ENCODE measurements at regions not wholly inside any gene's neighbourhood (a gene's known extent, or its start where the extent isn't known, plus 50 kb on each side); places are given as distances from the start of the nearest gene placed in this dataset.

GRCh38 chr16:77548766-77549165, 113.9 kb upstream of the ADAMTS18 start:
- peaks cover 10% of the 10 kb centered on the region for H3K4me1 Mint-ChIP-seq
- no peak overlapping the region for H2AFZ ChIP-seq (replicated peaks)
- H3K4me1 ChIP-seq, result no peaks in the 10 kb centered on the region
- H3K9ac ChIP-seq, result no peak overlapping the region
- no peak overlapping the region for H3K4me2 ChIP-seq
- H3K27ac ChIP-seq, result no peak overlapping the region
- no peaks in the 10 kb centered on the region for H3F3A ChIP-seq (ENCODE audit: low read depth)
- no peak overlapping the region for H3K4me3 ChIP-seq
- no peaks in the 10 kb centered on the region for H3K27me3 Mint-ChIP-seq (ENCODE audit: insufficient read depth, low read depth)
- no peak overlapping the region for H3K27ac Mint-ChIP-seq
- no peaks in the 10 kb centered on the region for H3K9me3 Mint-ChIP-seq
- H3K27me3 ChIP-seq, result no peaks in the 10 kb centered on the region
- H3K79me2 ChIP-seq (ENCODE audit: low read depth), result no peaks in the 10 kb centered on the region
- H3K9me3 ChIP-seq (ENCODE audit: low read depth), result no peaks in the 10 kb centered on the region
- no peak for DNase-seq (ENCODE audit: low spot score)
- TF ChIP-seq EZH2phosphoT487 (IDR thresholded peaks at IDR 0.05) (no peak), CTCF (IDR thresholded peaks at IDR 0.05) (no peak), EZH2 (IDR thresholded peaks at IDR 0.05) (no peak)
- no peaks in the 10 kb centered on the region for H4K20me1 ChIP-seq (ENCODE audit: low read depth)
- H3K4me3 Mint-ChIP-seq, result no peak overlapping the region
- no peaks in the 10 kb centered on the region for H3K36me3 Mint-ChIP-seq
- H3K36me3 ChIP-seq, result no peaks in the 10 kb centered on the region

- H3F3A ChIP-seq (ENCODE audit: low read depth), result no peaks in the 10 kb centered on the region
- Mint-ChIP-seq H3K27ac (no peak overlapping the region), H3K9me3 (no peaks in the 10 kb centered on the region), H3K27me3 (ENCODE audit: insufficient read depth, low read depth) (peaks cover 3% of the 10 kb centered on the region), H3K4me3 (no peak overlapping the region), H3K36me3 (no peaks in the 10 kb centered on the region), H3K4me1 (peaks cover 15% of the 10 kb centered on the region)
- no peaks in the 10 kb centered on the region for H4K20me1 ChIP-seq (ENCODE audit: low read depth)
- TF ChIP-seq EZH2 (IDR thresholded peaks at IDR 0.05) (no peak), EZH2phosphoT487 (IDR thresholded peaks at IDR 0.05) (no peak), CTCF (IDR thresholded peaks at IDR 0.05) (no peak)
- H3K9me3 ChIP-seq (ENCODE audit: low read depth), result no peaks in the 10 kb centered on the region
- no peaks in the 10 kb centered on the region for H3K27me3 ChIP-seq
- H3K4me2 ChIP-seq, result no peak overlapping the region
- no peak overlapping the region for H3K27ac ChIP-seq
- H3K79me2 ChIP-seq (ENCODE audit: low read depth), result no peaks in the 10 kb centered on the region
- H3K36me3 ChIP-seq, result no peaks in the 10 kb centered on the region
- H3K4me3 ChIP-seq, result no peak overlapping the region
- no peak for DNase-seq (ENCODE audit: low spot score)
- H3K4me1 ChIP-seq, result no peaks in the 10 kb centered on the region
- no peak overlapping the region for H2AFZ ChIP-seq (replicated peaks)
- no peak overlapping the region for H3K9ac ChIP-seq
These were observed 115.0 kb upstream of the ADAMTS18 start for GRCh38 chr16:77549876-77550275.

- Histone ChIP-seq H4K20me1 (ENCODE audit: low read depth) (no peaks in the 10 kb centered on the region), H3K4me2 (no peak overlapping the region), H3K9ac (no peak overlapping the region), H3K27ac (no peak overlapping the region), H3F3A (ENCODE audit: low read depth) (no peaks in the 10 kb centered on the region), H3K36me3 (no peaks in the 10 kb centered on the region), H3K27me3 (no peaks in the 10 kb centered on the region), H3K79me2 (ENCODE audit: low read depth) (no peaks in the 10 kb centered on the region), H3K4me1 (peaks cover 11% of the 10 kb centered on the region), H2AFZ (replicated peaks) (no peak overlapping the region), H3K4me3 (no peak overlapping the region), H3K9me3 (ENCODE audit: low read depth) (no peaks in the 10 kb centered on the region)
- H3K27me3 Mint-ChIP-seq (ENCODE audit: insufficient read depth, low read depth), result peaks cover 4% of the 10 kb centered on the region
- H3K27ac Mint-ChIP-seq, result no peak overlapping the region
- H3K36me3 Mint-ChIP-seq, result no peaks in the 10 kb centered on the region
- DNase-seq (ENCODE audit: low spot score), result no peak
- no peak for TF ChIP-seq CTCF (IDR thresholded peaks at IDR 0.05)
- TF ChIP-seq EZH2 (IDR thresholded peaks at IDR 0.05), result no peak
- TF ChIP-seq EZH2phosphoT487 (IDR thresholded peaks at IDR 0.05), result no peak
- H3K9me3 Mint-ChIP-seq, result no peaks in the 10 kb centered on the region
- H3K4me3 Mint-ChIP-seq, result no peak overlapping the region
- H3K4me1 Mint-ChIP-seq, result peaks cover 27% of the 10 kb centered on the region
These were observed 116.5 kb upstream of the ADAMTS18 start for GRCh38 chr16:77551357-77551756.

Measured in neural progenitor cell (in vitro differentiated cells).